SU-DHL-6 (cell line): ENCODE measurements at regions not wholly inside any gene's neighbourhood (a gene's known extent, or its start where the extent isn't known, plus 50 kb on each side); places are given as distances from the start of the nearest gene placed in this dataset.
"Not testable (repeated sequence)": the region's sequence is repeated elsewhere in the genome, so short reads cannot be mapped to it uniquely, and the experiment has no call there.

ENCODE experiments used
- H2AFZ ChIP-seq: fragments of 200-600 bp; sonication (generic); 2 replicates; pipeline ENCODE4 v1.6.1; 2014; ENCODE audit warnings: low read depth, mild to moderate bottlenecking, moderate library complexity, mixed read lengths, antibody characterized with exemption, low read length; ENCODE audit not compliant: severe bottlenecking
- H3F3A ChIP-seq: fragments of 200-600 bp; shearing (Covaris generic); 2 replicates; pipeline ENCODE4 v1.6.0; 2016; ENCODE audit warnings: antibody characterized with exemption, mild to moderate bottlenecking; ENCODE audit not compliant: insufficient read depth
- H3K27ac ChIP-seq: fragments of 200-600 bp; sonication (generic); 2 replicates; pipeline ENCODE4 v1.5.1; 2016; ENCODE audit warnings: low read depth, mild to moderate bottlenecking, low read length, moderate library complexity, mixed read lengths
- H3K27me3 ChIP-seq: fragments of 200-600 bp; sonication (generic), shearing (Covaris generic); 2 replicates; pipeline ENCODE4 v1.6.0; 2014; ENCODE audit warnings: mild to moderate bottlenecking, low read length
- H3K36me3 ChIP-seq: fragments of 200-600 bp; sonication (generic); 2 replicates; pipeline ENCODE4 v1.6.1; 2014; ENCODE audit warnings: mild to moderate bottlenecking, low read length, mixed read lengths
- H3K4me2 ChIP-seq: fragments of 300-600, 200-600 bp; shearing (Covaris generic), sonication (generic); 2 replicates; pipeline ENCODE4 v1.6.0; 2014; ENCODE audit warnings: low read length, low read depth, mild to moderate bottlenecking; ENCODE audit not compliant: poor library complexity, severe bottlenecking
- H3K4me3 ChIP-seq: fragments of 200-600 bp; sonication (generic); 2 replicates; pipeline ENCODE4 v1.5.1; 2014; ENCODE audit warnings: antibody characterized with exemption, low read length, mild to moderate bottlenecking, mixed read lengths; ENCODE audit not compliant: insufficient read depth, poor library complexity, severe bottlenecking
- H3K79me2 ChIP-seq: fragments of 200-600 bp; sonication (generic); 2 replicates; pipeline ENCODE4 v1.6.1; 2014; ENCODE audit warnings: mild to moderate bottlenecking, low read length, moderate library complexity; ENCODE audit not compliant: insufficient read depth
- H3K9ac ChIP-seq: fragments of 200-600 bp; sonication (generic); 2 replicates; pipeline ENCODE4 v1.7.0; 2014; ENCODE audit warnings: mild to moderate bottlenecking, low read length
- H3K9me2 ChIP-seq: fragments of 200-600 bp; sonication (generic); replicated peaks from 2 replicates; pipeline ENCODE4 v1.6.1; 2014; ENCODE audit warnings: low read length; ENCODE audit not compliant: insufficient read depth
- H3K9me3 ChIP-seq: fragments of 200-600 bp; sonication (generic); 2 replicates; pipeline ENCODE4 v1.6.1; 2014; ENCODE audit warnings: low read length, mixed read lengths; ENCODE audit not compliant: insufficient read depth
- H4K20me1 ChIP-seq: fragments of 200-600 bp; sonication (generic); 2 replicates; pipeline ENCODE4 v1.6.1; 2014; ENCODE audit warnings: low read depth, mild to moderate bottlenecking, antibody characterized with exemption, low read length, moderate library complexity, mixed read lengths
- EZH2phosphoT487 ChIP-seq: fragments of 200-600 bp; sonication (generic), shearing (Covaris generic); conservative IDR thresholded peaks from 2 replicates; pipeline ENCODE4 v1.6.1; 2018; ENCODE audit warnings: mild to moderate bottlenecking, antibody characterized with exemption, low read length, moderate library complexity, mixed read lengths
- TF ChIP-seq, protein P1 (sequence below): fragments of 200-600 bp; sonication (generic); IDR thresholded peaks from one replicate; pipeline ENCODE4 v1.5.1; 2017; ENCODE audit warnings: antibody characterized with exemption, mild to moderate bottlenecking, low read length, moderate library complexity; ENCODE audit not compliant: insufficient read depth, poor library complexity, severe bottlenecking

DNA sequence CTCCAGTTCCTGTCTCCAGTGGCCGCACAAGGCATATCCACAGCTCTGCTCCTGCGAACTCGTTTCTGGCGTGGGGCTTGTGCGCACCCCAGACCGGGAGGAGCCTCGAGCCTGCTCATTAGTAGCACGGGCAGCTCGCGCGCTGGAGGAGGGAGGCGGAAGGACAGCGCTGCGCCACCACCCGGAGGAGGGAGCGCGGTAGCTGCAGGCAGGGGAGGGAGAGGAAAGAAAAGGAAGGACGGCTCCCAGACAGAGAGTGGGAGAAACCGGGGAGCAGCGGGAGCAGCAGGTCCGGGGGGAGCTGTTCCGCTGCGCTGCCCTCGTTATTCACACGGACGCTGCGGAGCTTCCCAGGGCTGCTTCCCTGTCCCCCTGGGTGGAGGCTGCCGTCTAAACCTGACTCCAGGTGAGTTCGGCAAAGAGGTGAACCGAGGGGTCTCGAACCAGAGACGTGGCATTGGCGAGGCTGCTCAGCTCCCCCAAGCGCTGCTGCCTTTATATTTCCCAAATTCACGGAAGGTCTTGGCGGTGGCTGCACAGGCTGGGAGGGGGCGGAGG is 121.3 kb upstream of the ZNF717 start:
- TF ChIP-seq, protein P1, sequence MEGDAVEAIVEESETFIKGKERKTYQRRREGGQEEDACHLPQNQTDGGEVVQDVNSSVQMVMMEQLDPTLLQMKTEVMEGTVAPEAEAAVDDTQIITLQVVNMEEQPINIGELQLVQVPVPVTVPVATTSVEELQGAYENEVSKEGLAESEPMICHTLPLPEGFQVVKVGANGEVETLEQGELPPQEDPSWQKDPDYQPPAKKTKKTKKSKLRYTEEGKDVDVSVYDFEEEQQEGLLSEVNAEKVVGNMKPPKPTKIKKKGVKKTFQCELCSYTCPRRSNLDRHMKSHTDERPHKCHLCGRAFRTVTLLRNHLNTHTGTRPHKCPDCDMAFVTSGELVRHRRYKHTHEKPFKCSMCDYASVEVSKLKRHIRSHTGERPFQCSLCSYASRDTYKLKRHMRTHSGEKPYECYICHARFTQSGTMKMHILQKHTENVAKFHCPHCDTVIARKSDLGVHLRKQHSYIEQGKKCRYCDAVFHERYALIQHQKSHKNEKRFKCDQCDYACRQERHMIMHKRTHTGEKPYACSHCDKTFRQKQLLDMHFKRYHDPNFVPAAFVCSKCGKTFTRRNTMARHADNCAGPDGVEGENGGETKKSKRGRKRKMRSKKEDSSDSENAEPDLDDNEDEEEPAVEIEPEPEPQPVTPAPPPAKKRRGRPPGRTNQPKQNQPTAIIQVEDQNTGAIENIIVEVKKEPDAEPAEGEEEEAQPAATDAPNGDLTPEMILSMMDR, result no peak
- no peak for TF ChIP-seq EZH2phosphoT487
- H3K9me3 ChIP-seq, result no peaks in the 10 kb centered on the region
- H3K4me2 ChIP-seq, result no peak overlapping the region

DNA sequence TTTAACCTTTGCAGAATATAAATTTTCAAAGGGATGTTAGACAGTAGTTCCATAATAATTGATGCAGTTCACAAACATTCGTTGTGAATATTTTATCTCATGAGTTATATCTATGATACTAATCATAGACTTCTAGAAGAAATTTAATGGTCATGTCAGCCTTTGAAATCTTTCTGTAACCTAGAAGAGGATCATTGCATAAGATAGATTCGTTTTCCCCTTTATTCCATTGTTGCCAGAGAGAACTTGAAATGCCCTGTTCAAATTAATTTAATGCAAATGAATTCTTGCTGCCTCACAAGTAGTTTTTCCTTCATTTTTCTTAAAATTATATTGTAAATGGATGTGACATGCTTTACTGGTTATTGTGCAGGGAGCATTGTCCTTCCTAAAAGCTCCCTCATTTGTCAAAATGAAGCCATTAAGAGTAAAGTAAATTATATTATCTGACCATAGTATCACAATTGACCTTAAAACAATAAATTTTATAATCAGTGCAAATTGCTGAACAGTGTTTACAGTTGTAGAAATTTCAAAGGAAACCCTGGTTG is 128.5 kb upstream of the ZNF717 start:
- no peaks in the 10 kb centered on the region for H3K9me2 ChIP-seq
- TF ChIP-seq, protein P1, result no peak
- TF ChIP-seq EZH2phosphoT487, result no peak
- H4K20me1 ChIP-seq, result no peaks in the 10 kb centered on the region
- H3K27me3 ChIP-seq, result no peaks in the 10 kb centered on the region
- no peak overlapping the region for H3K4me2 ChIP-seq
- H2AFZ ChIP-seq, result no peak overlapping the region
- H3K9me3 ChIP-seq, result no peaks in the 10 kb centered on the region
- H3K79me2 ChIP-seq, result no peaks in the 10 kb centered on the region
- H3K9ac ChIP-seq, result no peak overlapping the region
- H3K36me3 ChIP-seq, result no peaks in the 10 kb centered on the region
- no peak overlapping the region for H3K27ac ChIP-seq
- no peaks in the 10 kb centered on the region for H3F3A ChIP-seq
- no peak overlapping the region for H3K4me3 ChIP-seq

More for the DNA sequence above, 121.3 kb upstream of the ZNF717 start:
- Histone ChIP-seq H3F3A (no peaks in the 10 kb centered on the region), H3K4me3 (no peak overlapping the region), H3K36me3 (no peaks in the 10 kb centered on the region), H3K79me2 (no peaks in the 10 kb centered on the region), H4K20me1 (no peaks in the 10 kb centered on the region), H3K9me2 (no peaks in the 10 kb centered on the region), H2AFZ (no peak overlapping the region), H3K27ac (no peak overlapping the region), H3K27me3 (no peaks in the 10 kb centered on the region), H3K9ac (no peak overlapping the region)

GRCh38 chr3:75914741-75915140 is 129.4 kb upstream of the ZNF717 start:
- not testable (repeated sequence) for H3K9me3 ChIP-seq, H3K4me3 ChIP-seq, H3K27me3 ChIP-seq, H3F3A ChIP-seq, H3K27ac ChIP-seq, H3K4me2 ChIP-seq, H2AFZ ChIP-seq, H3K9me2 ChIP-seq, H4K20me1 ChIP-seq, H3K79me2 ChIP-seq, H3K36me3 ChIP-seq, H3K9ac ChIP-seq

DNA sequence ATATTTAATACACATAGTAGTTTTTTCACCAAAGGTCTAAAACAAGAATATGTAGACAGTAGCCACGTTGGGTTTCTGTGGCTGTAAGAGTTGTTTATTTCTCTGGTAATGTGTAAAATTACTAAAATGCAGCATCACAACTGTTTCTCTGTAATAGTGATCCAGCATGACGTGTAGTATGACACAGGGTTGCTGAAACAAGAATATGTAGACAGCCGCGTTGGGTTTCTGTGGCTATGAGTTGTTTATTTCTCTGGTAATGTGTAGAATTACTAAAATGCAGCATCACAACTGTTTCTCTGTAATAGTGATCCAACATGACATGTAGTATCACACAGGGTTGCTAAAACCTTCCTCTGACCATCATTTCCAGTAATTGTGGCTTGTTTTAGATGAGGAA is 153.6 kb upstream of the ZNF717 start:
- Histone ChIP-seq H3F3A (no peaks in the 10 kb centered on the region), H3K4me3 (no peak overlapping the region), H2AFZ (no peak overlapping the region), H3K79me2 (no peaks in the 10 kb centered on the region), H3K27ac (no peak overlapping the region), H4K20me1 (no peaks in the 10 kb centered on the region), H3K9me2 (no peaks in the 10 kb centered on the region), H3K4me2 (no peak overlapping the region), H3K27me3 (no peaks in the 10 kb centered on the region), H3K9me3 (no peaks in the 10 kb centered on the region), H3K9ac (no peak overlapping the region), H3K36me3 (no peaks in the 10 kb centered on the region)
- TF ChIP-seq, protein P1, result no peak
- no peak for TF ChIP-seq EZH2phosphoT487
